Neutrophil (primary cell): ENCODE measurements at regions not wholly inside any gene's neighbourhood (a gene's known extent, or its start where the extent isn't known, plus 50 kb on each side); places are given as distances from the start of the nearest gene placed in this dataset.
"Not testable (repeated sequence)": the region's sequence is repeated elsewhere in the genome, so short reads cannot be mapped to it uniquely, and the experiment has no call there.

ENCODE experiments used
- H3K27ac ChIP-seq: fragments of 200-600 bp; sonication (generic); 2 replicates; pipeline ENCODE4 v1.5.1; 2016; ENCODE audit warnings: mild to moderate bottlenecking, moderate library complexity
- H3K27me3 ChIP-seq: fragments of 200-600 bp; sonication (generic); 2 replicates; pipeline ENCODE4 v1.6.0; 2016; ENCODE audit warnings: mild to moderate bottlenecking
- H3K36me3 ChIP-seq: fragments of 200-600 bp; sonication (generic); 2 replicates; pipeline ENCODE4 v1.5.1; 2017
- H3K4me1 ChIP-seq, 2 experiments: fragments of 200-600 bp in 1 of 2; sonication (generic) in 1 of 2; 1 replicate in 1 of 2; 2 replicates in 1 of 2; pipeline versions ENCODE4 v1.5.1 to v1.6.1; 2013 to 2016; ENCODE audit warnings: low read depth in 1 of 2, low read length in 1 of 2, mild to moderate bottlenecking in 1 of 2, moderate library complexity in 1 of 2; ENCODE audit not compliant: control insufficient read depth in 1 of 2, insufficient read depth in 1 of 2
- H3K4me3 ChIP-seq, 2 experiments: fragments of 200-600 bp in 1 of 2; sonication (generic) in 1 of 2; 1 replicate in 1 of 2; 2 replicates in 1 of 2; pipeline ENCODE4 v1.5.1; 2013 to 2016; ENCODE audit warnings: low read depth in 1 of 2, low read length in 1 of 2, mild to moderate bottlenecking in 1 of 2, moderate library complexity in 1 of 2
- H3K9me3 ChIP-seq: fragments of 200-600 bp; sonication (generic); 2 replicates; pipeline ENCODE4 v1.5.1; 2016
- TF ChIP-seq, protein P1 (sequence below): fragments of 200-600 bp; sonication (generic); IDR thresholded peaks from 2 replicates; pipeline ENCODE4 v1.5.1; 2016; ENCODE audit warnings: antibody characterized with exemption

DNA sequence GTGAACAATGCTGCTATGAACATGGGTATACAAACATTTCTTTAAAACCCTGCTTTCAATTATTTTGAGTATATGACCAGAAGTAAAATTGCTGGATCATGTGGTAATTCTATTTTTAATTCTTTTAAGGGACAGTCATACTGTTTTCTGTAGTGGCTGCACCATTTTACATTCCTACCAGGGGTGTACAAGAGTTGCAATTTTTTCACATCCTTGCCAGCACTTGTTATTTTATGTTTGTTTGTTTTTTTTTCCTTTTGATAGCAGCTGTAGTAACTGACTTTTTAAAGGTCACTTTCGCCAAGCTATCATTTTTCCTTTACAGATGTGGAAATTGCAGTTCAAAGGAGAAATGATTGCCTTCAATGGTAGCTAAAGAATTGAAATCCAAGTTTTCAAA is 99.5 kb downstream of the GPR85 start:
- Histone ChIP-seq H3K4me1 (no peaks in the 10 kb centered on the region), H3K36me3 (no peaks in the 10 kb centered on the region), H3K4me3 (no peak overlapping the region), H3K27me3 (no peaks in the 10 kb centered on the region), H3K27ac (no peak overlapping the region), H3K9me3 (no peaks in the 10 kb centered on the region)
- TF ChIP-seq, protein P1, sequence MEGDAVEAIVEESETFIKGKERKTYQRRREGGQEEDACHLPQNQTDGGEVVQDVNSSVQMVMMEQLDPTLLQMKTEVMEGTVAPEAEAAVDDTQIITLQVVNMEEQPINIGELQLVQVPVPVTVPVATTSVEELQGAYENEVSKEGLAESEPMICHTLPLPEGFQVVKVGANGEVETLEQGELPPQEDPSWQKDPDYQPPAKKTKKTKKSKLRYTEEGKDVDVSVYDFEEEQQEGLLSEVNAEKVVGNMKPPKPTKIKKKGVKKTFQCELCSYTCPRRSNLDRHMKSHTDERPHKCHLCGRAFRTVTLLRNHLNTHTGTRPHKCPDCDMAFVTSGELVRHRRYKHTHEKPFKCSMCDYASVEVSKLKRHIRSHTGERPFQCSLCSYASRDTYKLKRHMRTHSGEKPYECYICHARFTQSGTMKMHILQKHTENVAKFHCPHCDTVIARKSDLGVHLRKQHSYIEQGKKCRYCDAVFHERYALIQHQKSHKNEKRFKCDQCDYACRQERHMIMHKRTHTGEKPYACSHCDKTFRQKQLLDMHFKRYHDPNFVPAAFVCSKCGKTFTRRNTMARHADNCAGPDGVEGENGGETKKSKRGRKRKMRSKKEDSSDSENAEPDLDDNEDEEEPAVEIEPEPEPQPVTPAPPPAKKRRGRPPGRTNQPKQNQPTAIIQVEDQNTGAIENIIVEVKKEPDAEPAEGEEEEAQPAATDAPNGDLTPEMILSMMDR = no peak

DNA sequence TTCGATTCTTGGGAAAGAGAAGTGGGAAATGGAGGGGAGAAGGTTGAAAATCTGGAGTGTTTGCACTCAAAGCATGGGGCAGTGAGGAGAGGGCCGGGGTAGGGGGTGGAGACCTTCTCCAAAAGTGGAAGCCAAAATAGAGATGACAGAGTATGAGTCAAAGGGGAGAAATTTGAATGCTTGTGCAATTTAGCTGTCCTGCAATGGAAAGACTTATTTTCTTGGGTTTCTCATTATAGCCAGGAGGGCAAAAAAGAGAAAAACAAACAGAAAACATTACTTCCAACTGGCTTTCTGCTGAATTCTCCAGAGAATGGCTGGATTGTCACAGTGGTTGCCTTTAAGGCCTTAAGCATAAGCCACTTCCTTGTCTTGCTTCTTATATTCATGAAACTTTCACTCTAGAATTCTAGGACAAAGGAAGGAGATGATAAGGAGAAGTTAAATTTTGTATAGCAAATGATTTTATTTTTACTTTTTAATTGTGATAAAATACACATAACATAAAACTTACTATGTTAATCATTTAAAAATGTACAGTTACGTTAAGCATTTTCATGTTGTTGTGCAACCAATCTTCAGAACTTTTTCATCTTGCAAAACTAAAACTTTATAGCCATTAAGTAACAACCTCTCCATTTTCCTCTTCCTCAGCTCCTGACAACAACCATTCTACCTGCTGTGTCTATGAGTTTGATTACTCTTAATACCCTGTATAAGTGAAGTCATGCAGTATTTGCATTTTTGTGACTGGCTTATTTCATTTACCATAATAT is 100.2 kb downstream of the GPR85 start:
- Histone ChIP-seq H3K4me1 (no peaks in the 10 kb centered on the region), H3K9me3 (no peaks in the 10 kb centered on the region), H3K36me3 (no peaks in the 10 kb centered on the region), H3K27me3 (no peaks in the 10 kb centered on the region), H3K27ac (no peak overlapping the region), H3K4me3 (no peak overlapping the region)
- TF ChIP-seq, protein P1 = no peak

DNA sequence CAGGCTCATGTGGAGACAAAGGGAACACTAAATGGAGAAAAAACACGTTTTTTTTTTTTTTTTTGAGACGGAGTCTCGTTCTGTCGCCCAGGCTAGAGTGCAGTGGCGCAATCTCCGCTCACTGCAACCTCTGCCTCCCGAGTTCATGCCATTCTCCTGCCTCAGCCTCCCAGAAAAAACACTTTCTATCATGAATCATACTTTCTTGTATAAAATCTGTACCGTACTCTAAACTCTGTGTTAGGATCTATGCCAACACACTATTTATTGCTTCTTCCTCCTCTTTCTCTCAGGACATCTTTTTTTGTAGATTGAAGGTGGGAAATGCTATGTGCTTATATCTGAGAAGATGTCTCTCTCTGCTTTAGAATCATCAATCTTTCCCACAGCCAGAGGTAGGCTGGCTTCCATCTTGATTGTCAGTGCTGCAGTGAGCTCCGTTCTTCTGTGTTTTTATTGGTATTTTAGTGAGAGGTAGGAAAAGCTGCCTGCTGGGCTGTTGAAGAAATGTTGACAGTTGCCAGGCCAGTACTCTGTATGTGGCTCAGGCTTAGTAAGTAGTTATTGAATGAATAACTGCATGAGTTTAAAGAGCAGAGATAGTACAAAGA is 101.1 kb downstream of the GPR85 start:
- H3K27ac ChIP-seq = no peak overlapping the region
- H3K9me3 ChIP-seq = no peaks in the 10 kb centered on the region
- H3K4me1 ChIP-seq = no peaks in the 10 kb centered on the region
- TF ChIP-seq, protein P1 = no peak
- no peaks in the 10 kb centered on the region for H3K27me3 ChIP-seq
- H3K4me3 ChIP-seq = no peak overlapping the region
- H3K36me3 ChIP-seq = no peaks in the 10 kb centered on the region

DNA sequence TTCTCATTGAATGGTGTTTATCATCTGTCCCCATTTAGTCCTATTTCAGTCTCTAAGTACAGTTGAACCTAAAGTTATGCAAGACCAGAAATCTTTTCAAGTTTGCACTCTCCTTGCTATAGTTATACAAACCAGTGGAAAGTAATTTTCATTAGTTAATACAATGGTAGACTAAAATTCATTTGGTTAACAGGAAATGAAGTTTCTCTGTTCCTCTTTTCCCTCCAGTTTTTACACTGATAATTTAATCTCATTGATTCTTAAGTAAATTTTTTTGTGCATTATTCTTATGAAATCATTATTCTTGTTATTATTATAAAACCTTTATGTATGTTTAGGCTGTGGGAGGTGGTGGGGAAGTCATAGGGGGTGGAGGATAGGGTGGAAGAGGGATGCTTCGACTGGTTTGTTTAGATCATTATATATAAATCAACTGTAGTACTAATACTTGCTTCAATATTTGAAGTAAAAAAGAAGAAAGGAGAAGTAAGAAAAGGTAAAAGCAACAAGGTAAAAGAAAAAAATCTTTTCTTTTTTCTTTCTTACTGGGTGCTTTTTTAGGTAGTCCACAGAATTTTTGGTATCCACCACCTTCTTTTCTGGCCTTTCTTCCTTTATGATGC is 104.1 kb downstream of the GPR85 start:
- Histone ChIP-seq H3K36me3 (no peaks in the 10 kb centered on the region), H3K4me1 (no peaks in the 10 kb centered on the region), H3K4me3 (no peak overlapping the region), H3K27me3 (no peaks in the 10 kb centered on the region), H3K9me3 (no peaks in the 10 kb centered on the region), H3K27ac (no peak overlapping the region)
- TF ChIP-seq, protein P1 = no peak

DNA sequence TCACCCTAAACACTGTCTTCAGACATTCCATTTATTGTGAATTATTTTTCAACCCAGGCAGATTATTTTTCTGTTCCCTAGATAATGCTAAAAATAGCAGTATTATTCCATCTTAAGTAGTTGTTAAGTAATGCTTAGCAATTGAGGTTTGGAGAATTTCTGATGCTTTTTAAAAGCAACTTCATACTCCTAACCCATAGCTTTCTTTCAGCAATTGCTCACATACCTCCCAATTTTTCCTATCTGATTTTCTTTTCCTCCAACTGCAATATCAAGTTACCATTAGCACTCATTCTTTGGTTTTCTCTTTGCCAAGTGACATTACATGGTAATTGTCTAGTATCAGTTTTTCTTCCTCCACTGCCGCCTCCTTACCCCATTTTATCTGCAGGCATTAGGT is 104.7 kb downstream of the GPR85 start:
- no peaks in the 10 kb centered on the region for H3K27me3 ChIP-seq
- no peaks in the 10 kb centered on the region for H3K9me3 ChIP-seq
- no peak overlapping the region for H3K27ac ChIP-seq
- H3K36me3 ChIP-seq = no peaks in the 10 kb centered on the region
- H3K4me3 ChIP-seq = no peak overlapping the region
- TF ChIP-seq, protein P1 = no peak
- no peaks in the 10 kb centered on the region for H3K4me1 ChIP-seq

DNA sequence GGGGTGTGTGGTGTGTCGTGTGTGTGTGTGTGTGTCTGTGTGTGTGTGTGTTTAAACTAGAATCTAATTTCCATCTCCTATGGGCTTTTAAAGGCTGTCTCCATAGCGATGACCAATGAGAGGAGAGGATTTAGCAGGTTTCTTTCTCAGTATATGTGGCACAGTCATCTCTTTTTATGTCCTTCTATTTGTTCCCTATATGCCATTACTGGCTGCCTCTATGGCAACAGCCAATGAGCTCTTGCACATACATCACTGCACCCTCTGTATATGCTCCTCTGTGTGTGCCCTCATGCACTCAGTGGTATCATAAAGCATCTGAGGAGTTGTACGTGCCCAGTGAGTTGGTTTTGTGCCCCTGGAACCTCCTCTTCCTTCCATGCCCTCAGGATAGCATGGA is 107.6 kb downstream of the GPR85 start:
- H3K36me3 ChIP-seq, H3K27ac ChIP-seq, H3K4me3 ChIP-seq, H3K27me3 ChIP-seq, H3K9me3 ChIP-seq, H3K4me1 ChIP-seq: not testable (repeated sequence)

DNA sequence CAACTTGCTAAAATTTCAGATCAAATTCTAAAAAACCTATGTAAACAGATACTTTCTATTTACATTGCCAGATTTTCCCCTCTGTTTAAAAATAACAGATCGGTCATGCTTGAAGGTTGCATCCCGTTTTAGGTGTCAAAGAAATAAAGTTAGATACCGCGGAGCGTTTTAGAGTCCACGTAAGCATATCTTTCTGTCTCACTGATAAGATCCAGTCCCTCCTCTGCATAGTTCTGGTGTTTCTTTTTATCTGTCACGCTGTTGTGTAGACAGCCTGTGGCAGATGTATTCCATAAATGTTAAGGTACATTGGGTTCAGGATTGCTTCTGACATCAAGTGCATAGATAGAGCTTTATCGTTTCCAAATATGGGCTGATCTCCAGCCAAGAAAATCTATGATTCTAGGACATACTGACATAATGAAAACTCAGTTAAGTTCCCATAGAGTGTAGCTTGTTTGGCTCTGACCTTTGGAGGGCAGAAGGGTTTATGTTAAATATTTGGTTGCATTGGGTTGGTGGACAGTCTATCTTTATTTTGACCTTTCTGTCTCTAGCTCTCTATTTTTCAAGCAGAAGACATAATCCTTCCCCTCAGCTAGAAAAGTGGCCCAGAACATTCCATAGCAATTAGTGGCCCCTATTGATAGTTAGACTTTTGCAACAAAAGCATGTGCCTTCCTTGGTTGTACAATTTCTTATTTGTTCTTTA is 109.2 kb downstream of the GPR85 start:
- H3K4me1 ChIP-seq = not testable (repeated sequence)

More for the DNA sequence above, 109.2 kb downstream of the GPR85 start:
- H3K4me3 ChIP-seq, H3K27me3 ChIP-seq, H3K36me3 ChIP-seq, H3K27ac ChIP-seq, H3K9me3 ChIP-seq: not testable (repeated sequence)
